DMS153 treated with DMSO at 0.1 percent for 48 hours (cell line): ENCODE measurements at regions not wholly inside any gene's neighbourhood (a gene's known extent, or its start where the extent isn't known, plus 50 kb on each side); places are given as distances from the start of the nearest gene placed in this dataset.
A peak's percentile ranks its signal among the peaks of the same experiment; 100 is the strongest.
"Not testable (repeated sequence)": the region's sequence is repeated elsewhere in the genome, so short reads cannot be mapped to it uniquely, and the experiment has no call there.

Experiments
- DNase-seq: peaks from one replicate; lab custom pipeline; 2025; ENCODE audit not compliant: unreplicated experiment; lab: John Stamatoyannopoulos, UW

DNA sequence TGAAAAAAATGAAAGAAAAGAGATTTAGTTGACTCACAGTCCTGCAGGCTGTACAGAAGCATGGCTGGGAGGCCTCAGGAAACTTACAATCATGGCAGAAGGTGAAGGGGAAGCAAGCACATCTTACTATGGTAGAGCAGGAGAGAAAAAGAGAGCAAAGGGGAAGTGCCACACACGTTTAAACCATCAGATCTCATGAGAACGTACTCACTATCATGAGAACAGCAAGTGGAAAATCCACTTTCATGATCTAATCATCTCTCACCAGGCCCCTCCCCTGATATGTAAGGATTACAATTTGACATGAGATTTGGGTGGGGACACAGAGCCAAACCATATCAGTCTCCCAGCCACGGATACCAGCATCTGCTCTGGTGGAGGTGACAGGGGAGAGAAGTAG lies 50.8 kb upstream of the CPOX start:
- DNase-seq, result no peak

DNA sequence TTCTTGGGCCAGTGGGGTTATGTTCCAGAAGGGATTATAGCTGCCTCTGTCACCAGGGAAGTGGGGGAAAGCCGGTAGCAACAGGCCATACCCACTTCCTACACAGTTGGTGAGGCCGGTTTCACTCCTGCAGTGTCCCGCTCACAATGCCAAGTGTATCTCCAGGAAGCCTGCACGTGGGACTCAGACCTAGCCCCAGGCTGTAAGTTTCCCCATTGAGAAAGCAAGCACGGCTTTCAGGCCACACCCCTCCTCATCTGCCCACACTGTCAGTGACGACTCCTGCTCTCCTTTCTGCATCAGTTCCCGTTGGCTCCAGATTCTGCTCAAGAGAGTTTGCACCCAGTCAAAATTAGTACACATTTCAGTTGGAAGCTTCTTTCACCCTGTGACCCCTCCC lies 51.6 kb upstream of the CPOX start:
- no peak for DNase-seq

DNA sequence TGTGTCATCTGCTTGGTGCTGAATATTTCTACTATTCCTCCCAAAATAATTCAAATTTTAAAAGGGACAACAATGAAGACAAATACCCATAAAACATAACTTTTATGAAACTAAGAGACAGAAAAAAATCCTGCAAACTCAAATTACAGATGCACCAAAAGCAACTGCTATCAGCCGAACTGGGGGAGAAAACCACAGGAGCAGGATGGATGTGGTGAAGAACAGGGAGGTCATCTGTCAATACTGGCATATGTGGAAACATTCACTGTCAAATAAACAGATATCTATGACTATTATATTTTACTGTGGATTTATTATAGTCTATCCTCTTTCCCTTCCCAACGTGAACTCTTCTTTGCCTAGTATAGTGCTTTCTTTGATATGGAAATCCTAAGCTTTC lies 53.3 kb upstream of the CPOX start:
- no peak for DNase-seq

DNA sequence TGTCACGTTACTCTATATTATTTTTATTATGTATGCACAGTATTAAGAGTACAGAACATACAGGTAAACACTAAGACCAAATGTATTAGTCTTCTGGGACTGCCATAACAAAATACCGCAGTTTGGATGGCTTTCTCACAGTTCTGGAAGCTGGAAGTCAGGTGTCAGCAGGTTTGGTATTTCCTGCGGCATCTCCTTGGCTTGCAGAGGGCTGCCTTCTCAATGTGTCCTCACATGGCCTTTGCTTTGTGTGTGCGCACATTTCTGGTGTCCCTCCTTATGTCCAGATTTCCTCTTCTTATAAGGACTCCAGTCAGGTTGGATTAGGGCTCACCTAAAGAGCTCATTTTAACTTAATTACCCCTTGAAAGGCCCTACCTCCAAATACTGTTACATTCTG lies 53.8 kb upstream of the CPOX start:
- no peak for DNase-seq

DNA sequence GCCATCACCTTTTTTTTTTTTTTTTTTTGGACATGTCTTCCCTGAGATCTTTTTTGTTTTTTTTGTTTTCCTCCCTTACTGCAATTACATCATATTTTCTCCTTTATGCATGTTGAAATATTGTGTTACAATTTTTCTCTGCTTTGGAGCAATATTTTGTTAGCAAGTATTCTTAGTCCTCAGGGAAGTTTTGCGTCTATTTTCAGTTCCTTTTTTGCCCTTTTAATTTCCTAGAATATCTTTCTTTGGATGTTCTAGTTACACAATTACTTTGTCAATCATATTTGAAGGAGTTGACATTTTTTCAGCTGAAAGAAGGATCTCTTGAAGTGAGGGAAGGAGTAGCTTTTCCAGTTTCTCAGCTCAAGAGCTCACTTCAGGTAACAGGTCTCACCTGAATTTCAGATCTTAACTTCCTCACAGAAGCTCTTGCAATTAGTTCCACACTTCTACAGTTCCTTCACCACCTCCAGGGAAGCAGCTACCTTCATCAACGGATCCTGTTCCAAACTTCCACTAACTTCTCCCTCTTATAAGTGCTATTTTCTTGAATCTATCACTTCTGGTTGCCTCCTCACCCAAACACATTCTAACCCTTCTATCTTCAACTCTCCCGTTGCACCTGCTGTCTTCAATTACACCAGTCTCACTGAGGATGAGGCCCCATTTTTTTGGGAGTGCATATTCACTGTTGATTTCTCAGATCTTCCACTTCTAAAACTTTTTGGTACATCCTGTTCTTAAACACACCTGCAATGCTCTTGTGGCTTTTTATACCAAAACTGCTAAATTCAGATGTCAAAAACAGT lies 57.8 kb upstream of the CPOX start:
- no peak for DNase-seq

DNA sequence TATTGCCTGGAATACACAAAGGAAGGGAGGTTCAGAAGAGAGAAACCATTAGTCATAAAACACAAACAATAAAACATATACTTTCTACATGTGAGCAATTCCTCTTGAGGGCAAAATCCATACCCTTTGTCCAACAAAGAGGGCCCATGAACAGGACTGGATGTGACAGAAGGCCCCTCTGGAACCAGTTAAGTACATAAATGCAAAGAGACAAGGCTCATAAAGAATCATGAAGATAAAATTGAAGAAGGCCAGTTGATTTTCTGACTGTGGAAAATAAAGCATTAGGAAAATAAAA lies 58.3 kb upstream of the CPOX start:
- no peak for DNase-seq

DNA sequence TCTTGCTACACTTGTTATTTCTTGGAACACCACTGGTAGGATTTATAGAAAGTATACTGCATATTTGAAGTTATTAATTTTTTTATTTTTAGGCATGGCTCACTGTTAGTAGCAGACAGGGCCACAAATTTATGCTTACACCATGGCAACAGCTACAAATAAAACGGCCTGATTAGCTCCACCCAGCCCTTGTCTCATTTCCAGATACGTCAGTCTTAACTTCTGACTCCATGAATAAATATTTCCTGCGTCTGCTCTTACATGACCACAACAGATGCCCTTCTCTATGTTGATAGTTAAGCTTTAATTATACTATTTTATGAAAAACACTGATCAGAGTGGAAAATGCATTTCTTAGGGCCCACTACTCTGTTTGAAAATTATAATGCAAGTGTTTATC lies 62.3 kb upstream of the CPOX start:
- no peak for DNase-seq

DNA sequence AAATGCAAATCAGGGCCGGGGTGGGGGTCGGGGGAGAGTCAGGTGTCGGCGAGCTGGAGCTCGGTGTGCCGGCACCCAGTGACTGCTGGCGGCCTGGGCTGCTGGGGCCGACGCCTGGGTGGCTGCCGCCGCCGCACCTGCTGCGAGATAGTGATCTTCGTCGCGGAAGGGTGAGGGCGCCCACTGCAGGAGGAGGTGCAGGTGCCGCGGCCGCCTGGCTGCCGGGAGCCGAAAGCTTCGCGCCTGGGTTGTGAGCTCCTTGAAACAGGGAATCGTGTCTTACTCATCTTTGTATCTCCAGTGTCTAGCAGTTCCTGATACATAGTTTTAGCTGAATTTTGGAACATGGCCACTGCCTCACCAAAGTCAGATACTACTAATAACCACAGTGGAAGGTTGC lies 64.0 kb upstream of the CPOX start:
- DNase-seq, result peak; percentile 11

DNA sequence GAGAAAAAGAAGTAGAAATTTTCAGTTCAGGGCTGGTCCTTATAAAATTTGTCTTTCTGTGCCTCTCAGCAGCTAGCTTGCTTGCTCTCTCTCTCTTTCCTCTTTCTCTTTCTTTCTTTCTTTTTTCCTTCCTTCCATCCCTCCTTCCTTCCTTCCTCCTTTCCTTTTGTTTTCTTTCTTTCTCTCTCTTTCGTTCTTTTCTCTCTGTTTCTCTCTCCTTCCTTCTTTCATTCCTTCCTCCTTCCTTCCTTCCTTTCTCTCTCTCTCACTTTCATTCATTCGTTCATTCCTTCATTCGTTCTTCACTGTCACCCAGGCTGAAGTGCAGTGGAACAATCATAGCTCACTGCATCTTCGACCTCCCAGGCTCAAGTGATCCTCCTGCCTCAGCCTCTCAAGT lies 69.3 kb upstream of the CPOX start:
- no peak for DNase-seq

DNA sequence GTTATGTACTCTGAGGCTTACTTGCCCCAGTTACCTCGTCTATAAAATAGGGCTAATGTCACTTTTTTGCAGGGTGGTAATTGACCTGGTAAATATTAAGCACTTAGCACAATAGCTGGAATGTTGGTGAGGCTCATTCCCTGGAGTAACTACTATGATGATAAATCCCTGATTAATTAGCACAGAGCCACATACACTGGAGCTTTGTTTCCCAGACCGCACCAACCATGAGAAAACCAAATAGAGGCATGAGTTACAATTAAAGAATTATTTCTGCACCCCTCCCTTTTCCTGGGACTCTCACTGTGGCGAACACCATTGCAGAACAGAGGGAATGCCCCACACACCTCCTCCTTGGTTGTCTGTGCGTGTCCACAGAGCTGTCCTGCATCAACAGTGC lies 76.6 kb upstream of the CPOX start:
- no peak for DNase-seq

DNA sequence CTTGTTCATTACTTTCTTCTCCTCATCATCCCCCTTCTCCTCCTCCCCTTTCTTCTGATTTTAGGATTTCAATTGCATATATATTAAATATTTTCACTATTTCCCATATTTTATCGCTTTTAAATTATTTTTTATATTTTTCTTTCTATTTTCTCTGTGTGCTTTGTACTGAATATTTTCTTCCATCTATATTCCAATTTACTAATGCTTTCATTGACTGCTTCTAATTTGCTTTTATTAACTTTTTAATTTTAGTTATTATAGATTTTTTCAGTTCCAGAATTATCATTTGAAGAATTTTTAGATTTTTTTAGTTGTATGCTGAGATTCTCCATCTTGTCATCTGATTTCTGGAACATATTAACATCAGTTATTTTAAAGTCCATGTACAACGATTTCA lies 83.2 kb upstream of the ST3GAL6 start:
- no peak for DNase-seq

DNA sequence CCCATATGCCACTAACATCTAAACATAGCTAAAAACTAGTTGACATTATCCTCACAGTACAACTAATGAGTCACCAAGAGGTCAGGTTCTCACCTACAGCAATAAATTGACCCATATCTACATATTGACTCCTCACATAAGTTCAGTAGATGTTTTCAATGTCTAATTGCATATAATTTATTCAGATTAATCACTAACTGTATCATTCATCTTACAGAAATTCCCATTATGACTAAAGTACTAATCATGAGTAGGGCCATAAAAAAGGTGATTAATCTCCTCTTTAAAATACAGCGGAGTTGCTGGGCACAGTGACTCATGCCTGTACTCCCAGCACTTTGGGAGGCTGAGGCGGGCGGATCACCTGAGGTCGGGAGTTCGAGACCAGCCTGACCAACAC lies 82.4 kb upstream of the ST3GAL6 start:
- no peak for DNase-seq

DNA sequence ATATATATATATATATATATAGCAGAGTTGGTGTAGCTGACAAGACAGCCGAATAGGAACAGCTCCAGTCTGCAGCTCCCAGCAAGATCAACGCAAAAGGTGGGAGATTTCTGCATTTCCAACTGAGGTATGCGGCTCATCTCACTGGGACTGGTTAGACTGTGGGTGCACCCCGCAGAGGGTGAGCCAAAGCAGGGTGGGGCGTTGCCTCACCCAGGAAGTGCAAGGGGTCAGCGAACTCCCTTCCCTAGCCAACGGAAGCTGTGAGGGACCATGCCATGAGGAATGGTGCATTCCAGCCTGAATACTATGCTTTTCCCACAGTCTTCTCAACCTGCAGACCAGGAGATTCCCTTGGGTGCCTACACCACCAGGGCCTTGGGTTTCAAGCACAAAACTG lies 81.7 kb upstream of the ST3GAL6 start:
- DNase-seq, result no peak

DNA sequence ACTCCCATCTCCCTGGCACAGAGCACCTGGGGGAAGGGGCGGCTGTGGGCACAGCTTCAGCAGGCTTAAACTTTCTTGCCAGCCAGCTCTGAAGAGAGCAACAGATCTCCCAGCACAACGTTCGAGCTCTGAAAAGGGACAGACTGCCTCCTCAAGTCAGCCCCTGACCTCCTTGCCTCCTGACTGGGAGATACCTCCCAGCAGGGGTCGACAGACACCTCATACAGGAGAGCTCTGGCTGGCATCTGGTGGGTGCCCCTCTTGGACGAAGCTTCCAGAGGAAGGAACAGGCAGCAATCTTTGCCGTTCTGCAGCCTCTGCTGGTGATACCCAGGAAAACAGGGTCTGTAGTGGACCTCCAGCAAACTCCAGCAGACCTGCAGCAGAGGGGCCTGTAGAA lies 80.7 kb upstream of the ST3GAL6 start:
- not testable (repeated sequence) for DNase-seq

DNA sequence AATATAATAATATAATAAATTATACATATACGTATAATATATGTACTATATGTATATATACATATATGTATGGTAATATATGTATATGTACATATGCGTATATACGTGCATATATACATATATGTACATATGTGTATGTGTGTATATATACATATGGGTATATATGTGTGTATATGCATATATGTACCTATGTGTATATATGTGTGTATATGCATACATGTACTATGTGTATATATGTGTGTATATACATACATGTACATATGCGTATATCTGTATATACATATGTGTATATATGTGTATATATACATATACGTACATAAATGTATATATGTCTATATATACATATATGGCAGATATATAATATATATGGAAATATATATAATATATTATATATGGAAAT lies 74.8 kb upstream of the ST3GAL6 start:
- no peak for DNase-seq

DNA sequence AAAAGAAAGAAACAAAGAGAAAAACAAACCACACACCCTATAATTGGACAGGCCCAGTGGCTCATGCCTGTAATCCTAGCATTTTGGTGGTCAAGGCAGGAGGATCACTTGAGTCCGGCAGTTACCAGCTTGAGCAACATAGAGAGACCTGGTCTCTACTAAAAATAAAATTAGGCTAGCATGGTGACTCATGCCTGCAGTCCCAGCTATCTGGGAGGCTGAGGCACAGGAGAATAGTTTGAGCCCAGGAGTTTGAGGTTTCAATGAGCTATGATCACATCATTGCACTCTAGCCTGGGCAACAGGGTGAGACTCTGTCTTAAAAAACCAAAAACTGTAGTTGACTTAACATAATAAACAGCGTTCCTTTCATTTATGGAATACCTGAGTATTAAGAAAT lies 72.3 kb upstream of the ST3GAL6 start:
- DNase-seq, result no peak

DNA sequence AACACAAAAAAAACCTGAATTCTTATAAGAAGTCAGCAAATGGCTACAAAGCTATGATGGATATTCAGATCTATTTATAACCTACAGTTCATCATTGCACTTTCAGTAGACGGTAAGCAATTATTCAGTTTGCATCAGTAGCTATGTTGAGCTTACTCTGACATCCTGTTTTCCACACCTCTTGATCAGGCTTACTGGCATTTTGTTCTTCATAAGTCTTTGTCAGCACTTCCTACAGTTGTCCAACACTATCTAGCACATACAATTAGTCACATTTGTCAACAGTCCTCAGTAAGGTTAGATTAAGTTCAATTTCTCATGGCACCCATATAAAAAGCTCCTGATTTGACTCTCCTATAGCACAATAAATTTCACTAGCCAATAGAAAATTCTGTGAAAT lies 71.2 kb upstream of the ST3GAL6 start:
- DNase-seq, result no peak

DNA sequence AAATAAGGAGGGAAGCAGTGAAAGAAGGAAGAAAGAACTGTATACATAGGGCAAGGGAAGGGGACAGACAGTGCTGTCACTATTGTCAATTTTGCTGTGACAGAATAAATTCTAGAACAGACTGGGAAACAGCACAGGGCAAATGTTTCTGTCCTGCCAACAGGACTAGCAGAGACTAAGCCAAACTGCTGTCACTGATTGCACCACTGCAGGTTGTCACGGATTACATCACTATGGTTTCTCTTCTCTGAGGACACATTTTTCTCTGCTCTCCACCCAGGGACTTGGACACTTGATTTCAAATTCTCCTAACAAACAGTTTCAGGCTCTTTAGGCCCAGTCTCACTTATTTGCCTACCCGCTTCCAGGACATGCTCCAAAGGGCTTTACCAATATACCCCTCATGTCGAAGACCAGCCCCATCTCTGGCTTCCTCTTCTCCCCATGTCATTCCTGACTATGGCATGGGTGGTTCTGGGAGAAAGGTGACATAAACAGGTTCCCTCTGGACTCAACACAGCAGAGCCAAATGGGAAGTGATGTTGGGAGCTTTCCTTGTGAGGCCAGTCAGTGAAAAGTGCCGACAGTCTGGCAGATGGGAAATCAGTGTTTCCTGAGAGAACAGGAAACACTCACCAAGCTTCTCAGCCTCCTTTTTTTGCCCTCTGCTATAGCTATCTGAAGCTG lies 70.2 kb upstream of the ST3GAL6 start:
- no peak for DNase-seq

DNA sequence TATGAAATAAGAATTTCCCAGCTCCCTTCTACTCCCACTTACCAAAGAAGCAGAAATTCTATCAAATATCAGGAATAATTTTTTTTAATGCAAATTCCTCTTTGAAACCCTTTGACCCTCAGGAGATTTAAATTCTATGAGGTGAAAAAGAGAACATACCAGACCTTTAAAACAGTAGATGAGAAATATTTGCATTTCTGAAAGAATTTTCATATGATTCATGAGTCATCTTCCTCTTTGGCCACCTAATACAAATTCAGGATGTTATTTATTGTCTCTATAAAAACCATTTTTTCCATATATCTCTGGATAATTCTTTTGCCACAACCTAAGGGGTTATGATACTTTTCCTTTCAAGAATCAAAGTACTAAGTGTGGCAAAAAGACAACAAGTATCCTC lies 67.3 kb upstream of the ST3GAL6 start:
- DNase-seq, result no peak

DNA sequence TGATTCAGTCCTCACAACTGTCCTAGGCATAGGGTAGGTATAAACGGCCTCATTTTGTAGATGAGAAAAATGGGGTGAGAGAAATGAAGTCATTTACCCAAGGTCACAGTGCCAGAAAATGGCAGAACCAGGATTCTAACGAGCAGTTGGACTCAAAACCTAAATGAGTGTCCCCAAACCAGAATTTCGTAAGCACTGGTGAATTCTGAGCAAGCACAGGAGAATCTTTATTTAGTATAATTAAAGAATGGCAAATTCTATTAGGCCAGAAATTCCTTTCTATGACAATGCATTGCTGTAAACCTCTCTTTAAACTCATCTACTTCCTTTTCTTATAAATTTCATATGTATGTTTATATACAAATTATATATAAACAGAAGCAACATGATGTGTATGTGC lies 66.8 kb upstream of the ST3GAL6 start:
- DNase-seq, result not testable (repeated sequence)

DNA sequence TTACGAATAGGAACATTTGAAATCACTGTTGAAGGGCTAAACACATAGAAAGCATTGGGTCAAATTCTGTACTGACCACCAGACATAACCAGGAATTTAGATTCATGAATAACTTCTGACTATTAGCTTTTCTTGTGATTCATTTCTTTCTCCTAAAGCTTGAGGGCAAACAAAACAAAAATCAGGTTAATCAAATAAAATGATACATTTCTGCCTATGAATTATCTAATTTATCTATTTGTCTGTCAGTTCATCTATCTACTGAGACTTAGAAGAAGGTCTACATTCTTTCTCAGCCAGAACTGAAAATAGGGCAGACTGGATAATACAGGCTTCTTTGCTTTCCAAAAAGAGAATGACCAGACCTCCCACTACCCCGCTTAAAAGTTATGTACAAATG lies 65.9 kb upstream of the ST3GAL6 start:
- no peak for DNase-seq

DNA sequence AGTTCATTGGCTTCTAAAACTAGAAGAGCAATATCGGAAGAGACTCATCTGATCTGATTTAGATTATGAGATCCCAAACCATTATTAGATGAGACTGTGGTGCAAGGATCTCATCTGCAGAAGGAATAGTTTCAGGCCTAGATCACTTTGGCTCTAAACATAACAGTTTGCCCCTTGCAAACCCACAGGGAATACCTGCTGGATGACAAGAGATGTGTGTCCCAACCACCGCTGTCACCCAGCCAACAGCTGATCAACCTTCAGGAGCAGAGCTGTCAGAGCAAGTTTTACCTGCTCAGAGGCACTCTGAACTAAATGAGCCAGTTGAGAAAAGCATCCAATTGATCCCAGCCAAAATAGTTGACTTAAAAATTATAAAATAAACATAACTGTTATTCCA lies 64.0 kb upstream of the ST3GAL6 start:
- no peak for DNase-seq

DNA sequence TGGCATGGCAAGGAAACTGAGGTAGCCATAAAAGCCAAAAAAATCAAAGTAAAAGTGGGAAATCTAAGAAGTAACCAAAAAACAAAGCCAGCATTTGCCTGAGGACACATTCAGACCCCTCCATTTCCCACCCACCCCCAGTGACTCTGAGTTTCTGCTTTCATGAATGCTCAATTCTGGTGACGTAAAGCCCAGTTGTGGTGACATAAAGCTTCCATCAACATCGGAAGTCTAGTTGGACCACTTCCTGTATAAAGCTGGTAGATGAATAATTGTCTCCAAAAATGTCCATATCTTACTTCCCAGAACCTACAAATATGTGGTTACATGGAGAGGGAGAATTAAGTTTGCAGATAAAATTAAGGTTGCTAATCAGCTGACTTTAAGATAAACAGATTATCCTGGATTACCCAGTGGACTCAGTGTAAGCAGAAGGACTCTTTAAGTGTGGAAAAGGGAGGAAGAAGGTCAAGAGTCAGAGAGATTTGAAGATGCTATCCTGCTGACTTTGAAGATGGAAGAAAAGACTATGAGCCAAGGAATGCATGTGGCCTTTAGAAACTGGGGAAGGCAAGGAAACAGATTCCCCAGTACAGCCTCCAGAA lies 62.0 kb upstream of the ST3GAL6 start:
- DNase-seq, result no peak
